DMS114 treated with DMSO at 0.1 percent for 48 hours (cell line): ENCODE measurements at regions not wholly inside any gene's neighbourhood (a gene's known extent, or its start where the extent isn't known, plus 50 kb on each side); places are given as distances from the start of the nearest gene placed in this dataset.

Experiments used
- DNase-seq: peaks from one replicate; lab custom pipeline; 2025; ENCODE audit not compliant: unreplicated experiment; lab: John Stamatoyannopoulos, UW

DNA sequence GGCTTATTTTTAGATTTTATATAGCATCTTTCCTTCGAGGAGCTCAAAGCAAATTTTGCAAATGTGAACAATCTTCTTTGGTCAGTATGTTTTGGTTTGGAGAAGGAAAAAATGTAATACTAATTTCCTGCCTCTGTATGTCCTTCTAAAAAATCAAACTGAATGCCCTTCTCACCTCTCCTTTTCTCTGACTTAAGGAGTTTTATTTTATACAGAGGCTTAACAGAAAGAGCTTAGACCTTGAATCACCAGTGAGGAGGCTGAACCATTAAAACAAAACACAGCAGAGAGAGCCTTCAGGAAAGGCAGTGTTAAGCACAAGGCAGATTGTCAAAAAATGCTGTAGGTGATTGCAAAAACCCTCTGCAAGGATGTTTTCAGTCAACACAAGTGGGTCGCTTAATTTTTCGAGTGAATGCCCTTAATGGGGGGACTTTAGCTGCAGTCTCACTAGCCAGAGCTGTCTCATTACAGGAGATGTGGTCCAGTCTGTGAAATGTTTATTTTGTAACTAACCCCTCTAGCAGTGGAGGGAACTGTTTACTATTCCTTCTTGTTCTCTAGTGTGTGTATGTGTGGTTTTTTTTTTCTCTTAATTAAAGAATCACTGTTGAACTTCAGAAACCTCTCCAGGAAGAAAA, 481.3 kb upstream of the CITED2 start:
- DNase-seq: peak; percentile 82

DNA sequence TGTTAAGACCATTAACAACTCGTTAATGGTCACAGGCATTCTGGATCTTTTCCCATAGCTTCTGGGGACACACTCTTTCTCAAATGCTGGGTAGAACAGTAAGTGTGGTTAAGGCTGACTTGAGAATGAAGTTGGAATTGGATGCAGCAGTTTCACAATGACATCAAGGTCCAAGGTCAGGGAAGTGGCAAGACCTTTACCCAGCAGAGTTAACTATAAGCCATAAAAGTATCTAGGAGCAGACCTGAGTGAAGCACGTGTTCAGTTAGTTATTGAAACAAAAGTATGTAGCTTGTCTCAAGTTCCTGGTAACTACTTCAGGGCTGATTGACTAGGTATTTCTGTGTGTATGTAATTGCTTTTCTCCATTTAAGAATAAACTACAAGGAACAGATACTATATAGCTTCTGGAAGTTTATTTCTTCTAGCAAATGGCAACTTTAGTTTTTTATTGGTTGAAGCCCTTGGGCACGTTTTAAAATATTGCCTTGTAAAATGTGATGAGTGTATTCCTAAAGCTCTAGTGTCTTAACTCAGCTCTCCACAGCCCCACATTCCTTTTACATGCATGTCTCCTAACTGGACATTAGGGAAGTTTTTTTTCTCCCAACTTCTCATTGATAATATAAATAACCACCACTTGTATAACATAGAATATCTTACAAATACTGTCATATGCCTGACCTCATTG, 479.0 kb upstream of the CITED2 start:
- peak; percentile 85 for DNase-seq

DNA sequence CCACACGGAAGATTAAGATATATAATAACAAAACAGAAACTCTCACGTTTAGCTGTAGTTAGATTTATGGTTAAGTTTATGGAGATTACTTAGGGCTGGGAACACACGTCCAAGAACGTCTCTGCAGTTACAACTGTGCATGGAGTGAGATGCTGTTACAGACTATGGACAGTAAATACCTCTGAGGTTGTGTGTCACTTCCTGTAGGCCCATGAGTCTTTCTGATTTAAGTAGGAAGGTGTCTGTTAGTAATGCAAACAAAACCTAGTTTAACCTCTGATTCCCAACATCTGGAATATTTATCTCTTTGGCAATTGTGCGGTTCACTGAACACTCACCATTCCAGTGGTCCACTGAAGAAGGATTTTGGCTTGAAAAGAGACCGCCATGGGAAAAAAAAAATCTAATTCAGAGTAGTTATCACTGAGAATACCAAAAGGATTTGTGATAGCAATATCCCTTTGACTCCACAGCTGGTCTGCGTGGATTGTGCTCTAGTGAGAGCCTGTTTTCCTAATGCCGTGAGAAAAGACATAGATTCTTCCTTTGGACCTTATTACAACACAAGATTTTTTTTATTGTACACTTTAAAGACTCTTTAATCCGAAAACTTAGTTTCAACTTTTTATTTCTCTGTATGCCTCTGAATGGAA, 478.2 kb upstream of the CITED2 start:
- DNase-seq: peak; percentile 57

DNA sequence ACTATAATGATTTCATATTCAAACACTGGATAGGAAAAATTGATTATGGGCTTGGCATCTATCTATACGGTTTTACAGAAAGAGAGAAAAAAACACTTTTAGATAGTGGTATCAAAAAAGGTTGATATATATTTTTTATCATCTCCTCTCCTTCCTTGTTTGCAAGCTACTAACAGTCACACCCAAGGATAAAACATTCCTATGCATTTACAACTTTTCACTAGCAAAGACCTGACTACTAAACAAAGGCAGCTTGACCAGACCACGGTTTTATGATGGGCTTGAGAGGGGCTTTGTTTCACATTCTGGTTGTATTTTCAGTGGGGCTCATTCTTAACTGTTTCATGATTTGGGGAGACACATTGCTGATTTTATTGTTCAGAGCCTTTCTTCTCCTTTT, 477.6 kb upstream of the CITED2 start:
- no peak for DNase-seq

DNA sequence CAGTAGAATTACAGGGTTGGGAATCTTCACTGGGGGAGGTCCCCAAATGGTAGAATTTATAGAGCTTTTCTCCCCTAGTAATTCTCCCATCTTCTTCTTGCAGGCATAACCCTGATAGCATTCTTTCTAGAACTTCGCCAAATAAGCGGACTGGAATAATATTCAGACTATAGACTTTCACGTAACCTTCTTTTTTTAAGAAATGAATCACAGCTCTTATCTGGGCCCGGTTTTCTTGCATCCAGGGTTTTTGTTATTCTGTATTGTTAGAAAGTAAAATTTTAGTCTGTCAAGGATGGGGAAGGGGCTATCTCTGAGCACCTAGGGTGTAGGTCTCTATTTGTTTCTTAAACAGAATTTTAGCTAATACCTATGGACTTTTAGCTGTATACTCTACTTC, 476.8 kb upstream of the CITED2 start:
- DNase-seq: no peak

DNA sequence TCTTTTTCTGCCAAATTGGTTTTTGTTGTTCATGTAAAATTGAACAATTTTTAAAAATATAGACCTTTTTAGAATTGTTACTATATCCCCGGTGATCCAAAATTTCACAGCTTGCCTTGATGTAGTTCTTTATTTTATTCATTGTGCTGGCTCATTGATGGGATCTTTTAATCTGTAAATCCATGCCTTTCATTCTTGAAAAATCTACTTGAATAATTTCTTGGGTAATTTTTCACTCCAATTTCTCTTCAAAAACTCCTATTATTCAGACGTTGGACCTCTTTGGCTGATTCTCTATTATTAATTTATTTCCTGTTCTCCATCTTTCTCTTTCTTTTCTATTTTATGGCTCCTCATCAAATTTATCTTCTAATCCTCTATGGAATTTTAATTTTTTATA, 476.1 kb upstream of the CITED2 start:
- DNase-seq: no peak

DNA sequence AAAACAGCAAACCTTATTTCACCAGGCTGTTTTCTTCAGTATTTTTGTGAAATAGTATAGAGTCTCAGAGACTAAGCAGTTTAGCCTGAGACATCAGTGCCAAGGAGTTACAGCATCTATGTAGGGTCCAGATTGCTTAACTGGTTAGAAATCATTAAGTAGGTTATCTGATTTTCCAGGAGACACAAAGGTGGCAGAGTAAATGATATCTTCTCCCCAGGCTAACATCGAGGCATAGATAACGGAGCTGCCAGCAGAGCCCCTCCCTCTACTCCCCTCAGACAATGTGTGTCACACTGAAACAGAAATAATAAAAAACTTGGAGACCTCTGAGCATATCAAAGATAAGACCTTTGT, 473.0 kb upstream of the CITED2 start:
- no peak for DNase-seq

DNA sequence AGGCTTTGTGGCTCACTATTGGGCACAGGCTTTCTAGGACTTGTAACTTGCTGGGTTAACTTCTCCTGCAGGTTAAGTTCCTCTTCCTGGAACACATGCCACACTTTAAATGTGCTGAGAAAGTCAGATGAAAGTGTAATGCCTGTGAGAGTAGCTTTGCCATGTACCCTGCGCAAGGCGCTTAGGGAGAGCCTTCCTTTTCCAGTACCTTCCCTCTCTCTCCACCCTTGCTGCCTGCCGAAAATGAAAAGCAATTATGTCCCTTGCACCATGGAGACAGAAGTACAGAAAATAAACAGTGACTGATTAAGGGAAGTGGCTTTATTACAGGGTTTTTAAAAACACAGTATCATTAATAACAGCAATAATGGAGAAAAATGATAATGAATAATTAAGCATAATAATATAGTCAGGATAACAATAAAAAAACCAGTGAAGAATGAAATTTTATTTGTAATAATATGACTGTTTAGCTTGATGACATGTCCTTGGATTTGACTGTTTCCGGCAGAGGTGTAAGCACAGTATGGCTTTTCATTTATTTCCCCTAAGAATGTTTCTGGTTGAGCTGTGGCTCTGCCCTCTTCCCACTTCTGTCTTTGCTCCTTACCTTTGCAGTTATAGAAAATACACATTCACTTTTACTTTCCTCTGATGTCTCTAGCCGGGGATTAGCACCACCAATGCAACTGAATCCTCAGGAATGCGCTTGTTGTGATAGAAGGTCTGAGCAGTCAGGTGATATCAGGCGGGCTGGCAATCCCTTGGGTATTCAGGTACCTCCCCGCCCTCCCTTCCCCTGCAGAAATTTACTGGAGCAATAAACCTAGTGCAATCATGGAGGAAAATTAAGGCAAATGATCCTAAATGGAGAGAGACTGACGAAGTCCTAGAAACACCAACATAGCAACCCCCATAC, 472.3 kb upstream of the CITED2 start:
- DNase-seq: no peak

DNA sequence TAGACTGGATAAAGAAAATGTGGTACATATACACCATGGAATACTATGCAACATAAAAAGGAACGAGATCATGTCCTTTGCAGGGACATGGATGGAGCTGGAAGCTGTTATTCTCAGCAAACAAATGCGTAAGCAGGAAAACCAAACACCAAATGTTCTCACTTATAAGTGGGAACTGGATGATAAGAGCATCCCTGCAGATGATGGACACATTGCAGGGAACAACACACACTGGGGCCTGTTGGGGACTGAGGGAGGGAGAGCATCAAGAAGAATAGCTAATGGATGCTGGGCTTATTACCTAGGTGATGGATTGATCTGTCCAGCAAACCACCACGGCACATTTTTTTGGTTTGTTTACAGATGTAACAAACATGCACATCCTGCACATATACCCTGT, 470.5 kb upstream of the CITED2 start:
- no peak for DNase-seq

DNA sequence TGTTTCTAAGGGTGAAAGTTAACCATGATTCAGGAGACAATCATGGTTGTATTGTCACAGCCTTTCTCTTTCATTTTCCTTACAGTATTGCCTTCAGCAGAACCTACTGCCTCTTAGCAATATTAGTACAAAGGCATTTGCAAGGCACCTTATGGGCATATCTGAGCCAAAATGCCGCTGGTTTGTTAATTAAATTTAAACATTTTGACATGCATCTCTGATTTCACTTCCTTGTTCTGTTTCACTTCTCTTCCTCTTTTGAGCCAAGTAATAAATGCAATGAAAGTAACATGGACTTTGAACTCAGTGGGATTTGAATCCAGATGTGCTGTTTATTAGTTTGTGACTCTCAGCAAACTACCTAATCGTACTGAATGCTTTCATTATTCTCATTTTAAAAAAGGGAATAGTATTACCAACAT, 467.4 kb upstream of the CITED2 start:
- DNase-seq: no peak

DNA sequence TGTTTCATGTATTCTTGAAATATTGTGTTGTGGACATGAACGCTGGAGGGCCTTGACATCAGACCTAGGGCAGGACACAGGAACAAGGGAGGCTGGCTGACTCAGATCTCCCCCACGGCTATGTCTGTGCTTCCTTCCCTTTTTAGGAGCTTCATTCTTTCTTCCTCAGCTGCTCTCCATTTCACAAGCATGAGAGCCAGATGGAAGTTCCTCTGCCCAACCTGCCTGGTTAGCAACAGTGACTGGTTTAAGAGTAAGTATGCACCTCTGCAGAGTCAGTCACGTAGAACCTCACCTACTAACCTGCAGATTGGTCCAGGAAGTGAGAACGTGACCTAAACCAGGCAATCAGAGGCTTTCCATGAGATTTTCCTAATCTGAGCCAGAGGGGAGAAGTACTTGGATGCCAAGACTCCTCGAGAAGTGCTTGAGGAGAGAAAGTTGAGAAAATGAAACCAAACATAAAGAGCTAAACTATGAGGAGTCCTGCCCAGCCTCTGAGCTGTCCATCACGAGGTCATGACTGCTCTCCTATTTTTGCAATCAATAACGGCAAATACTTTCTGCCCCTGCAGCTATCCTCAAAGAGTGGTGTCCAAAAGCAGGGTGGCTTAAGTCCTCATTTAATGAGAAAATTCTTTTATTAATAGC, 465.2 kb upstream of the CITED2 start:
- DNase-seq: no peak

DNA sequence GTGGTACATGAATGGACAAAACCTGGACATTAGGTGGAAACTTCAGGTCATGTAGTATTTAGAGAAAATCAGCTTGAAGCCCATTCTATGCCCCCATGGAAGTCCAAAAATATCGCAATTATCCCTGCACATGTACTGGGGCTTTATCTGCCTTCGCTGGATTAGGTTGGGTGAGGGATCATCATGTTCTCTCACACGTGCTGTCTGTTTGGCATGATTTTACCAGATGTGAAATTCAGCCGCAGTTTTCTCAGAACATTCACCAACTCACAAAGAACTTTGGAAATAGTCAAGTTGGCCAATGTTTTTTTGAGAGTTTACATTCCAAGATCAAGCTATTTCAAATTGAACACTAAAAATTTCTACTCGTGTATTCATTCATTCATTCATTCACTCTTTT, 459.8 kb upstream of the CITED2 start:
- DNase-seq: no peak

DNA sequence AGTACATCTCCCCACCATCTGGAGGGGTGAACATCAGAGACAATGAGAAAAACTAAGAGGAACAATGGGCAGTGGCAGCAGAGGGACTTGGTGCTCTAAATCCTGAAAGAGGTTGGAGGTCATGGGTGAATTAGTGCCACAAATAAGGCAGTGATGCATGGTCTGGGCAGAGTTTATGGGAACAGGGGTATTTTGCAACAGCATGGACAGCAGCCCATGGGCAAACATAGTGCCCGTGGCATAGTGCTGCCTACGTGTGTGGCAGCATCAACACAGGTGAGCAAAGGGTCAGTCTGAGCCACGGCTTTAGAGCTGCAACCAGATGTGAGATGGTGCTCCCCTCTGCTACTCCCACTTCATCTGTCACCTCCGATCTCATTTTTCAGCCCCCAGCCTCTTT, 459.1 kb upstream of the CITED2 start:
- no peak for DNase-seq

DNA sequence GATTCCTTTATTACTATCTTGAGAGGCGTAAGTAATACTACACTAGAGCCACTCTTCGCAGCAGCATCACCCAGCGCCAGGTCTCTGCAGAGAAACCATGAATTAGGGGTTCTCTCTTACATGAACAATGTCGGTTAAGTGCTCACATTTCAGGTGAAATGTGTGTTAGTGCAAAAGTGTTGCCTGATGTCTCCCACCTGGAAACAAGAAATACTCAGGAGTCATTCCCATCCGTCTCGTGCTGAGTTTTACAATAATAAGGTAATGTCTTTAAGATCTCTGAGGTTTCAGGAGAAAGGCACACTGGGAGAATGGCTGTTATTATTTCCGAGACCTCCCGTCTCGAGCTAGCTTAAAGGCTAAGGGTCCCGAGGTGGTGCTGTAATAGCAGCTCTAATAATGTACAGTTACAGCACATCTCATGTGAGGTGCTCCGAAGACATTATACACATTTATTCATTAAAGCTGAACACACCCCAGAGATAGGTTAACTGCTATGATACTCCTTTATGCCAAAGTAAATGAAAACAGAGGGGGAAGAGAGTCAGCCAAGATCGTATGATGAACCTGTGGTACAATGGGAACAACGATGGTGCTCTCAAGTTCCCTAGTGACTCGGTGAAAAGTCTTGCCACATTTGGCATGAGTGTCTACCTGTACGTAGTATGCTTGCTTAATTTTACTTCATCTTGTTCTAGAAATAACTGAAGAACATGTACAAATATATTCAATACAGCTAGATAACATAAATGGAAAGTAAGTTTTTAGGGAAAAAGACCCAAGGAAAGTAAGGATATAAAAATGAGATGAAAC, 458.3 kb upstream of the CITED2 start:
- no peak for DNase-seq

DNA sequence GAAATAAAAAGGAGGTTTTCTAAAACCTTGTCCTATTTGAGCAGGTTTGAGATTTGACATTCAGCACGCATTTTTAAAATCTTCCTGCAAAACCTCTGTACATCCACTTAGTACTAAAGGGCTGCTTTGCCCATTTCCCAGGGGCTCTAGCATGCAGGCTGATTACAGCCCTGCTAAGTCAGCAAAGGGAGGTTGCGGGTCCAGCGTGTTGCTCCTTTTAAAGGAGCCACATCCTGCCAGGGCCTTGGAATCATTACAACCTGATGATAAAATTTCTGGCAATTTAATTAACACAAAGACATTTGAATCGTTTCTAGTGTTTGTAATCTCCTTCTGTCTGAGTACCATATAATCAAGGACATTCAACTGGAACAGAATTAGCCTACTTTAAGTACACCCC, 455.1 kb upstream of the CITED2 start:
- no peak for DNase-seq

DNA sequence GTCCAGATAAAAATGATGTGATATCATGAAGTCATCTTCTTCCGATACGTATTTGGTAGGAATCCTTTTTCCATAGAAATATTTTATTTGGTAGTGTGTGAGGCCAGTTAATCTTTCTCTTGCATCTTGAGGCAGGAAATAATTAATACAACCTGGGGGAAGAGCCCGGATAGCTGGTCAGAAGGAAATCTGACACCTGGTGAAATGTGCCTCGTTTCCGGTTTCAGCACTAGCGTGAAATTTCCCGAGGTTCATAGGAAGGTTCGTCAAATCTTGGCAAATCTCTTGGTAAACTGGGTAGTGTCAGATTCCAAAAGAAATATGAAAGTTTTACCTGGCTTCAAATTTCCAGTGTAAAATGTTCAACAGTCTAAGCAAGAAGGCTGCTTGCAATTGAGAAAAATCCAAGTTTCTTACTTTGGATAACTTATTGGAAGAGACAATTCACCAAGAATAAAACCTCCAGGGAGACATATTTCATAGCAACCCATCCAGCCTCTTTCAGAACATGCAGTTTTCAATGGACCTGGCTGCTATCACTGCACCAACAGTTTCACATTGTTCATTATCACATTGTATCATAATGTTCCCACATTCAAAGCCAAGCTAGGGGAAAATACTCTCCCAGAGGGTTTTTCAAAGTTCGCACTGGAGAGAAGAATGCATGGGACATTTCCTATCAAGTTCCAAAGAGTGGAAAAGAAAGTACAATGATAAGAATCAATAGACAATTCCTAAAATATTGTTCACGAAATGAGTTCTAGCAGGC, 454.5 kb upstream of the CITED2 start:
- no peak for DNase-seq

DNA sequence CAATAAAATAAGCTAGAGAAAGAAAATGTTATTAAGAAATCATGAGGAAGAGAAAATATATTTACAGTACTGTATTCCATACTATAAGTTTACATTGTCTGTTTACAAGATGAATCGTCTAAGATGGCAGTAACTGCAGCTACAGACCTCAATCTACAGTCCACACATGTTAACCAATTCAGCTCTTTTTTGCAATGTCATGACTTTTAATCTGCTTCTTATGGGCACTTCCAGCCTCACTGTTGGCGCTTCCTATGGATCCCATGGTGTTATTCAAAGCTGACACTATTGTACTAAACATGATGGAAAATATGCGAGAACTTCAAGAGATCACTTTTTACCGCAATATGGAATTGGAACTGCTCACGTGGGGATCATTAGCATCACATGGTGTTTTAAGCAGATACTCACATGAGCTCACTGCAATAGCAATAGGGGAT, 451.5 kb upstream of the CITED2 start:
- DNase-seq: no peak

DNA sequence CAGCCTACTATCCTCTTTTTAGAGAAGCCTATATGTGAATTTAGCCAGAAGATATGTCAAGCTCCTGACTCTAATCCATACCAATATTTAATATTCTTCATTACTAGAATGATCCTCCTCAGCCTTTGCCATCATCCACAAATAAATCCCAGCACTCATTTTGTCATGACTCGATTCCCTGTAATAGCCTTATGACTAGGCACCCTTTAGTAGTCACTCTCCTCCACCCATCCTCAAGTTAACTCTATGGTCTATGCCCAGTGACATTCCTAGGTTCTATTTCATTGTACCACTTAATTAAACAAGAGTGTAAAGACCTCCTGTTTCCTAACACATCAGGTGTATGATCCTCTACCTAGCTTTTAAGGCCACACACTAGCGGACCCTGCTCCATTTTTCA, 450.4 kb upstream of the CITED2 start:
- no peak for DNase-seq

DNA sequence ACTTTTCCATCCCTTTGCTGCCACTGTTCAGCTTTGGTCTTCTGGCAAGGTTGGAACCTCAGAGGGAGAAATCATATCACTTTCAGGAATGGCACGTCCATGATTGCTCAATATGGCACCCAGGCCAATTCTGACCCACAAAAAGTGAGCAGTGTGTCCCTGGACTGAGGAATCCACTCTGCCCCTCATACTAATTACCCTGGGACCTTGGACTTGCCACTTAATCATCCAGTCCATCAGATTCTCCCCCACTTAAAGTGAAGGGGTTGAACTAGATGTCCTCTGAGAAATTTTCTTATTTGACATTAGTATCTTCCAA, 449.3 kb upstream of the CITED2 start:
- no peak for DNase-seq
